Fibroblast of upper back skin (primary cell): ENCODE measurements at regions not wholly inside any gene's neighbourhood (a gene's known extent, or its start where the extent isn't known, plus 50 kb on each side); places are given as distances from the start of the nearest gene placed in this dataset.
"Not testable (repeated sequence)": the region's sequence is repeated elsewhere in the genome, so short reads cannot be mapped to it uniquely, and the experiment has no call there.

Source experiments
- DNase-seq: peaks from one replicate; pipeline ENCODE4 v3.0.0-alpha.2; 2013

- DNase-seq: no peak
These were observed 55.7 kb upstream of the RNPC3 start for GRCh38 chr1:103469801-103470200.

DNA sequence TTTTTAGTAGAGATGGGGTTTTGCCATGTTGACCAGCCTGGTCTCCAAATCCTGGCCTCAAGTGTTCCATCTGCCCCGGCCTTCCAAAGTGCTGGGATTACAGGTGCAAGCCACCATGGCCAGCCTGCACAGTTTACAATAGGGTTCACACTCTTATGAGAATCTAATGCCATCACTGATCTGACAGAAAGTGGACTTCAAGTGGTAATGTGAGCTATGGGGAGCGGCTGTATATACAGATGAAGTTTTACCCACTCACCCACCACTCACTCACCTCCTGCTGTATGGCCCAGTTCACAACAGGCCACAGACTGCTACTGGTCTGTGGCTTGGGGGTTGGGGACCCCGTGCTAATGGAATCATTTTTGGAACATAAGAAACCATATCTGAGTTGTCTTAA lies 58.4 kb upstream of the RNPC3 start:
- DNase-seq: no peak

DNA sequence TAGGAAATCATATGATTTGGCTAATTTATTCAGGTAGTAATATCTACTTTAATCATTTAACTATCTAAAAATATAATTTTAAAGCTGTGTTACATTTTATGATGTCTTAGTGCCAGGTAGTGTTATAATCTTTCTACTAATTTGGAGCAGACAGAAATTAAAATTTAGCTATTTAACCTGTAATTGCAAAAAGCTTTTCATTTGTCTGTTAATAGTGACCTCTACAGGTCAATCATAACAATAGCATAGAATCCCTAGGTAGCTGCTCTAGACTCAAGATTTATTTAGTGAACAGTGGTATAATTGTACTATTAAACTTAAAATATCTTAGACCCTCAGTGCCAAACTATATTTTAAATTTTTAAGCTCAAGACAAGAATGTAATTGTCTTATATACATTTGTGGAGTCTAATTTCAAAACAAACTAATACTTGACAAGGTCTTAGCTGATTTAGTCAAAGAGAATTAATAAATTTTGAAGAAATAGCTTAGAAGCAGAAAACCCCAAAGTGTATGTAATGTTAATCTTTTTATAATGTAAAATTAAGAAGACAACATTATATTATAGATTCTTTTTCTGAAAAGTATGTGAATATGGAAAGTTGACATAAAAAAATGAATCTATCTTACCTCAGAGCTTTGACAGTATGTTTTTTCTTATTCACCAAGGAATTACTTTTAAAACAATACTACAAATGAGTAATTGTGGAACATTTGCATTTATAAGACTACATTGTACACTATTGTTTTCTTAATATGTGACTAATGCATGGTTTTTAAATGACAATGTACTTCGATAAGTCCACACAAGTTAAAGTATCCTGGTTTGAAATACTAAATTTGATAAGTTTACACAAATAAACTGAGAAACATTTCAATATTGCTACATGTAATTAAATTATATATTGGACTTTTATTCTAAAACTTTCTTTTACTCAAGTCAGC lies 64.1 kb upstream of the RNPC3 start:
- peak; percentile 25 for DNase-seq

DNA sequence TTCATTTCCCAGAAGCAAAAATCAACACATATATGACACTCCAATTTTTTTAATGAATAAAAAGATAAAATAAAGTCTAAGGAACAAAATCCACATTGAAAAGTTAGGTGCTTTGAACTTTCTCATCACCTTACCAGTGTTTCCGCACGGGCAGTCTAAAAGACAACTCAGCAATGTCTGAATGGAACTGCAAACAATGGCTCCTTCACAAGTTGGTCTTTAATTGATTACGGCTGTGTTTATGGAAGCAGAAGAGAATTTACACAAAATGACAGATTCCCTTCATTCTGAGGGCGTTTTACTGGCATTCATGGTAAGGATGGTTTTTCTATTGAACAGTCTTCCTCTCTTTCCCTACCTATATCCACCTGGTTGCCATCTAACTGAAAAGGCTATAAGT lies 65.0 kb upstream of the RNPC3 start:
- DNase-seq: no peak

- DNase-seq: peak; percentile 52
These were observed 66.2 kb upstream of the RNPC3 start for GRCh38 chr1:103459346-103459745.

DNA sequence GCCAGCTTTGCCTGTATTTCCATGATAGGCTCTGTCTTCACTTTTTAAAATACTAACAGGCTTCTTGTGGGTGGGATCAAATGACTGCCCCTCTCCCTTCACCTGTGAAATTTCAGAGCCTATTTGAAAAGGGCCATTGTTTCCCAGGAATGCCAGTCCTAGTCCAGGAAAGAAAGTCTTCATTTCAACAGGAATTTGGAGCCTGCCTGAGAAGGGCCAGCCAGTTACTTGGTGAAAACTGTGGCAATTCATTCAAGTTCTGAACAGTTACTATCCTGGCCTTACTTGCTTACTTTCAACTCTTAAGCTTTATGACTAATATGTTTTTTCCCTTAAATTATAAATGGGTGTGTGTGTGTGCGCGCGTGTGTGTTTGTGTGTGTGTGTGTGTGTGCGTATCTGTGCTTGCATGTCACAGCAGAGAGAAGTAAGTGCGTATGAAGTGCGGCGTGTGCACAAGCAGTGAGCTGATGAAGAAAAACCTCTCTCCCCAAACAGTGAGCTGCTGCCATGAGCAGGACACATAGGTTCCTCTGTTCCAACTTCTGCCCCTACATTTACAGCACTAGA lies 67.5 kb upstream of the RNPC3 start:
- DNase-seq: no peak

DNA sequence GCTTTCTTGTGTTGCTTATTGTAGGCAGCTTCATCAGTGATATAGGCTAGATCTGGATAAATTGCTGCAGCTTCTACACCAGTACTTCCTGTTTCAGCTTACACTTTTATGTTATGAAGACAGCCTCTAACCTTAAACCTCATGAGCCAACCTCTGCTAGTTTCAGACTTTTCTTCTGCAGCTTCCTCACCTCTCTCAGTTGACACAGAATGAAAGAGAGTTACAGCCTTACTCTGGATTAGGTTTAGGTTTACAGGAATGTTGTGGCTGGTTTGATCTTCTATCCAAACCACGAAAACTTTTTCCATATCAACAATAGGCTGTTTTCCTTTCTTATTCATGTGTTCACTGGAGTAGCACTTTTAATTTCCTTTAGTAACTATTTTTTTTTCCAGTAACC lies 76.9 kb upstream of the RNPC3 start:
- peak; percentile 68 for DNase-seq

- DNase-seq: peak; percentile 46
These were observed 78.0 kb upstream of the RNPC3 start for GRCh38 chr1:103447471-103447870.

GRCh38 chr1:103441342-103441741 lies 84.2 kb upstream of the RNPC3 start:
- no peak for DNase-seq

GRCh38 chr1:103436568-103437100 lies 88.9 kb upstream of the RNPC3 start:
- DNase-seq: not testable (repeated sequence)

DNA sequence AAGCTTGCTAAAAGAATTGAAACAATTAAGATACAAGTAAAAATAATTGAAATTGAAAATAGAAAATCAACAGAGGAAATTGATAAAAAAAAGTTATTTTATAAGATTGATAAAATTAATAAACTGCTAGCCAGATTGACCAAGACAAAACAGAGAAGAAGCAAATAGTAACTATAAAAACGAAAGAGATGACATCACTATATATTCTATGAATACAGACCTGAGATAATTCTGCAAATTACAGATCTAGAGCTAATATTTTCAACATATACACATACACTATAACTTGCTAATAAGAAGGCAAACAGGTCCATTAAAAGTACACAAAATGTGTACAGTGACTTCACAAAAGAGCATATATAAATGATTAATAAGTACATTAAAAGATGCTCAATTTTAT lies 90.1 kb upstream of the RNPC3 start:
- no peak for DNase-seq

- no peak for DNase-seq
These were observed 100.8 kb upstream of the RNPC3 start for GRCh38 chr1:103424650-103425049.

- peak; percentile 52 for DNase-seq
These were observed 108.7 kb upstream of the RNPC3 start for GRCh38 chr1:103416681-103417286.

GRCh38 chr1:103387898-103388297 lies 137.6 kb upstream of the RNPC3 start:
- DNase-seq: no peak

- no peak for DNase-seq
These were observed 151.5 kb upstream of the RNPC3 start for GRCh38 chr1:103373991-103374390.

DNA sequence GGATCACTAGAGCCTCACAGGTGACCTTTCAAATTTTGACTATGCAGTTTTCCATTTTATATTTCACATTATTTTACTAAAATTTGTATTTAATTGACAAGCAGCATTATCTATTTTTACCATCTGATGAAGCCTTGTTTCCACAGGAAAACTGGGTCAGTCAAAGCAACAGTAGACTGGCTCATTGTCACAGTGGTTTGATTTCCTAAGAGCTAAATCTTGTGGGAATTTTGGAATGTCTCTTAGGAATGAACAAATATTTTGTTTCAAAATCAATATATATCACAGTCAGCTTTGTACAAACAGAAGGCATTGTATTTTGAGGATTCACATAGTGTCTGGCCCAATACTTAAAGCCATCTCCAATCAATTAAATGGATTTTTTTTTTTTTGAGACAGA lies 152.6 kb upstream of the RNPC3 start:
- peak; percentile 59 for DNase-seq

GRCh38 chr1:103371234-103371633 lies 154.3 kb upstream of the RNPC3 start:
- DNase-seq: peak; percentile 90

DNA sequence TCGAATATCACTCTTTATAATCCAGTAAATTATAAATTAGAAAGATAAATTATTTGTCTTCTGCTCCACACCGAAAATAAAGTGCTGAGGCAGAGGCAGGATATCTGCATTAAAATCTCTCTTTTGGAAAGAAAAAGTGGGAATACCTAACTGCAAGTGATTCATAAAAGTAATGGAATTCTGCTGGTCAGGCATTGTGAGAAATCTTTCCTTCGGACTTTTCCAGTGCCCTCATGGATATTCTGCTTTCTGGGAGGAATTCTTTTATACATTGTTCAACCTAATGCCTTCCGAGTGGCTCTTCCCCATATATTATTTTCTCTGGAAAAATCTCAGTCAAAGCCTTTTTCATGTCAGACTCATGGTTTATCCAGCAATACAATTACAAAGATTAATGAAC lies 158.3 kb upstream of the RNPC3 start:
- no peak for DNase-seq

DNA sequence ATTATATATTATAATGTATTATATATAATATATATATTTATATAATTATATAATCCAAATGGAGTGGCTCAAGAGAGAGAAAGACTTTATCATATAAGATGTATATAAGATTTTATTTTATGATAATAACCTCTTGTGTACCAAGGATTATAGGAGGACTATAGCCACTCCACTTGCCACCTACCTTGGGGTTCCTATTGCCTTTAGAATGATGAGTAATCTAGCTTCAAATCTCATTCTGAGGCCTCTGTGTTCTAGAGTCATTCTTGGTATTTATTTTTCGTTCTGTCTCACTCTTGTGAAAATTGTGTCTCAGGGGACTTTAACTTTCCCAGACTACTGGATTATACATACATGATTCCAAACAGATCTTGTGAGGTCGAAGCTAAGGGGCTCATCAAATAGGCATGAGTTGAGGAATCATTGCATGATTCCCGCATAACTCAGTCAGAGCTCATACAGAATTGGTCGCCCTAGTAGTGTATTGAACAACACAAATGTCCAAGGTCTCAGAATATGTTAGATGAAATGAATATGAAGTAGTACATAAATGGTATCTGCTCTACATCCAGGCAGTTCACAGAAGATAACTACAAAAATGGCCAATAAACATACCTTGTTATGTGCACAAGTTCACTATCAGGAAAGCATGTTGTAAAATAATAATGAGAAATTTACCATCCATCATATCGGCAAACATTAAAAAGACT lies 159.5 kb upstream of the RNPC3 start:
- no peak for DNase-seq

GRCh38 chr1:103363008-103363365 lies 162.5 kb upstream of the RNPC3 start:
- no peak for DNase-seq

- DNase-seq: no peak
These were observed 163.0 kb upstream of the RNPC3 start for GRCh38 chr1:103362348-103363007.

GRCh38 chr1:103353391-103353790 lies 172.1 kb upstream of the RNPC3 start:
- no peak for DNase-seq

GRCh38 chr1:103348136-103348535 lies 177.4 kb upstream of the RNPC3 start:
- no peak for DNase-seq
